GM23248 (cell line): ENCODE measurements at regions not wholly inside any gene's neighbourhood (a gene's known extent, or its start where the extent isn't known, plus 50 kb on each side); places are given as distances from the start of the nearest gene placed in this dataset.

ENCODE experiments used
- EZH2 ChIP-seq: fragments of 200-600 bp; sonication (generic); IDR thresholded peaks from 2 replicates; pipeline ENCODE4 v1.6.1; 2018; ENCODE audit warnings: antibody characterized with exemption, mild to moderate bottlenecking; ENCODE audit not compliant: insufficient read depth, poor library complexity, severe bottlenecking
- EZH2phosphoT487 ChIP-seq: fragments of 200-600 bp; sonication (generic); IDR thresholded peaks from 2 replicates; pipeline ENCODE4 v1.6.1; 2018; ENCODE audit warnings: antibody characterized with exemption, moderate library complexity, mild to moderate bottlenecking, low read depth; ENCODE audit not compliant: insufficient read depth

DNA sequence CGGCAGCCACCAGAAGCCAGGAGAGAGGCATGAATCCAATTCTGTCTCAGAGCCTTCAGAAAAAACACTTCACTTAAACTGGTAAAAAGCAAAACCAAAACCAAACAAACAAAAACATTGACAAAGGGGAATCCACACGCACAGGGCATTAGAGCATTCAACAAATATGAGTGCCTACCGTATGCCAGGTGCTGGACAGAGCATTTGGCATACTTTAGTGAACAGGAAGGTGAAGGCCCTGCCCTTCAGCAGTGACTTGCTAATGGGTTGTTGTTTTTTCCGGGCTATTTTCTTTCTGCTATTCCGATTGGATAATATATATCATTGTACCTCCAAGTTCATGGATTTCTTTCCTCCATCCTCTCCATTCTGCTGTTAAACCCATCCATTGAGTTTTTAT, 71.7 kb upstream of the RUFY1 start:
- TF ChIP-seq EZH2 (no peak), EZH2phosphoT487 (no peak)
